IMR-90 (cell line): ENCODE measurements at regions not wholly inside any gene's neighbourhood (a gene's known extent, or its start where the extent isn't known, plus 50 kb on each side); places are given as distances from the start of the nearest gene placed in this dataset.
A peak's percentile ranks its signal among the peaks of the same experiment; 100 is the strongest.

ENCODE experiments used
- ATAC-seq: fragments of 200-7000 bp; cut with Tn5 transposase; 2 replicates; pipeline ENCODE4 v1.9.1; 2020; ENCODE audit warnings: low read depth, mild to moderate bottlenecking, moderate library complexity
- BruUV-seq: library from RNA; stranded (reverse); fragments of 400-500 nt; replicated peaks from 2 replicates; lab custom pipeline; 2021; lab: Mats Ljungman, UMichigan
- CTCF ChIA-PET: fragments of 300-600 bp; formaldehyde crosslinking; extraction: SDS; loops from one replicate; lab custom pipeline; 2021; ENCODE audit warnings: antibody characterized with exemption; lab: Yijun Ruan, JAX
- POLR2A ChIA-PET: fragments of 300-600 bp; sonication (Branson Sonifier 250); formaldehyde crosslinking; loops from one replicate; lab custom pipeline; 2022; ENCODE audit warnings: antibody characterized with exemption; ENCODE audit not compliant: unreplicated experiment; lab: Charles Lee
- DNase-seq: peaks from one replicate; pipeline ENCODE4 v3.0.0; 2013
- H2AFZ ChIP-seq: replicated peaks from 2 replicates; pipeline ENCODE3; 2013; ENCODE audit warnings: low read length, mild to moderate bottlenecking; ENCODE audit not compliant: poor library complexity
- H2AK5ac ChIP-seq: 2 replicates; pipeline ENCODE4 v1.6.1; 2013; ENCODE audit warnings: low read depth, low read length, inconsistent platforms
- H2AK9ac ChIP-seq: replicated peaks from 2 replicates; pipeline ENCODE3; 2013; ENCODE audit warnings: mild to moderate bottlenecking, low read depth, low read length, moderate library complexity; ENCODE audit not compliant: poor library complexity
- H2BK120ac ChIP-seq: 2 replicates; pipeline ENCODE4 v1.6.1; 2013; ENCODE audit warnings: low read depth, low read length, inconsistent platforms
- H2BK15ac ChIP-seq: 3 replicates; pipeline ENCODE4 v1.6.1; 2013; ENCODE audit warnings: low read depth, low read length, inconsistent platforms
- H2BK20ac ChIP-seq: 2 replicates; pipeline ENCODE4 v1.6.1; 2013; ENCODE audit warnings: low read depth, mild to moderate bottlenecking, inconsistent platforms, low read length, moderate library complexity
- H2BK5ac ChIP-seq: 2 replicates; pipeline ENCODE4 v1.6.1; 2013; ENCODE audit warnings: mild to moderate bottlenecking, low read depth, low read length, inconsistent platforms; ENCODE audit not compliant: poor library complexity, severe bottlenecking
- H3K14ac ChIP-seq: replicated peaks from 2 replicates; pipeline ENCODE4 v1.6.1; 2013; ENCODE audit warnings: low read depth, low read length, inconsistent platforms
- H3K18ac ChIP-seq: 2 replicates; pipeline ENCODE4 v1.6.1; 2013; ENCODE audit warnings: low read depth, low read length, control low read depth
- H3K23ac ChIP-seq: 2 replicates; pipeline ENCODE4 v1.6.1; 2013; ENCODE audit warnings: low read depth, low read length, inconsistent platforms
- H3K27ac ChIP-seq: 2 replicates; pipeline ENCODE4 v1.5.1; 2013; ENCODE audit warnings: mild to moderate bottlenecking, control low read depth, low read length; ENCODE audit not compliant: insufficient read depth
- H3K27me3 ChIP-seq: 2 replicates; pipeline ENCODE4 v1.6.1; 2013; ENCODE audit warnings: low read length; ENCODE audit not compliant: control insufficient read depth, insufficient read depth
- H3K36me3 ChIP-seq: 2 replicates; pipeline ENCODE4 v1.6.1; 2013; ENCODE audit warnings: low read length, mixed read lengths; ENCODE audit not compliant: control insufficient read depth, insufficient read depth
- H3K4ac ChIP-seq: 2 replicates; pipeline ENCODE4 v1.6.1; 2013; ENCODE audit warnings: low read depth, low read length, inconsistent platforms
- H3K4me1 ChIP-seq: 2 replicates; pipeline ENCODE4 v1.6.1; 2013; ENCODE audit warnings: low read length, mixed read lengths; ENCODE audit not compliant: control insufficient read depth, insufficient read depth
- H3K4me2 ChIP-seq: 2 replicates; pipeline ENCODE4 v1.6.1; 2013; ENCODE audit warnings: low read depth, mild to moderate bottlenecking, control low read depth, low read length, moderate library complexity
- H3K4me3 ChIP-seq: 2 replicates; pipeline ENCODE4 v1.5.1; 2013; ENCODE audit warnings: low read depth, mild to moderate bottlenecking, control low read depth, low read length, moderate library complexity; ENCODE audit not compliant: insufficient read depth
- H3K56ac ChIP-seq: 2 replicates; pipeline ENCODE4 v1.6.1; 2013; ENCODE audit warnings: low read length, inconsistent platforms; ENCODE audit not compliant: insufficient read depth; ENCODE audit errors: extremely low read depth
- H3K79me1 ChIP-seq, 2 experiments: 2 replicates each; pipeline ENCODE4 v1.6.1; 2013; ENCODE audit warnings: low read length in 2 of 2, inconsistent platforms in 1 of 2, low read depth in 1 of 2
- H3K9ac ChIP-seq: 2 replicates; pipeline ENCODE4 v1.6.1; 2013; ENCODE audit warnings: low read depth, low read length, control low read depth
- H3K9me1 ChIP-seq: 2 replicates; pipeline ENCODE4 v1.6.1; 2013; ENCODE audit warnings: low read length, inconsistent platforms; ENCODE audit not compliant: insufficient read depth
- H3K9me3 ChIP-seq: 2 replicates; pipeline ENCODE4 v1.6.1; 2013; ENCODE audit warnings: low read length; ENCODE audit not compliant: control insufficient read depth, insufficient read depth
- H4K20me1 ChIP-seq: 2 replicates; pipeline ENCODE4 v1.6.1; 2013; ENCODE audit warnings: low read length, inconsistent platforms; ENCODE audit not compliant: insufficient read depth
- H4K5ac ChIP-seq: 2 replicates; pipeline ENCODE4 v1.6.1; 2013; ENCODE audit warnings: mild to moderate bottlenecking, low read depth, low read length, control low read depth
- H4K8ac ChIP-seq, 2 experiments: 2 replicates each; pipeline ENCODE4 v1.6.1; 2013; ENCODE audit warnings: low read depth in 2 of 2, low read length in 2 of 2, control low read depth in 1 of 2, inconsistent platforms in 1 of 2
- H4K91ac ChIP-seq: 2 replicates; pipeline ENCODE4 v1.6.1; 2013; ENCODE audit warnings: low read depth, low read length, inconsistent platforms; ENCODE audit not compliant: insufficient read depth
- CHD1 ChIP-seq: IDR thresholded peaks from 2 replicates; pipeline ENCODE4 v1.6.1; 2012; ENCODE audit warnings: low read depth, low read length, improper control_type of control experiment
- CTCF ChIP-seq: conservative IDR thresholded peaks from 2 replicates; pipeline ENCODE4 v1.5.1; 2012; ENCODE audit warnings: mild to moderate bottlenecking, low read depth, low read length, improper control_type of control experiment
- MAFK ChIP-seq: IDR thresholded peaks from 2 replicates; pipeline ENCODE4 v1.6.1; 2012; ENCODE audit warnings: low read depth, low read length, improper control_type of control experiment
- WGBS, 2 experiments: methylation state at CpG; one replicate each; pipeline versions ENCODE4 v1.1.5 to v1.1.7; 2013; ENCODE audit warnings: missing lambda C conversion rate in 2 of 2; ENCODE audit not compliant: insufficient read length in 1 of 2; ENCODE audit errors: extremely low coverage in 2 of 2; 5-methylcytosine and 5-hydroxymethylcytosine counted together
- dilution Hi-C: fragments of 300-500 bp; cut with HindIII; formaldehyde crosslinking; loops from one replicate; pipeline ENCODE4 v1.14.3; 2018; ENCODE audit warnings: low sequenced_read_pairs; ENCODE audit not compliant: unreplicated experiment
- in situ Hi-C: fragments of 300-500 bp; cut with MboI; formaldehyde crosslinking; loops from 3 replicates; pipeline ENCODE4 v1.14.3; 2019; ENCODE audit warnings: low sequenced_read_pairs, inconsistent platforms, mixed read lengths
- intact Hi-C: fragments of 100-400 bp; cut with micrococcal nuclease; formaldehyde crosslinking; loops from 2 replicates; pipeline ENCODE4 v1.10.0; 2022

GRCh38 chr1:199079994-199080393 is 441.2 kb downstream of the PTPRC start:
- intact Hi-C loops, result no loop called here

More at GRCh38 chr1:199079994-199080393, 441.2 kb downstream of the PTPRC start:
- no peak overlapping the region for H3K4me3 ChIP-seq
- CTCF ChIA-PET, result interaction anchor here (0.6 kb wide), 1 partner anchor 204 kb away, joined by 6 read pairs; no protein-coding TSS in a partner anchor
- no peak overlapping the region for H2BK5ac ChIP-seq
- no peak overlapping the region for H4K91ac ChIP-seq
- in situ Hi-C loops (no loop called here), dilution Hi-C loops (no loop called here)
- DNase-seq (no peak), ATAC-seq (no peak)
- no peak overlapping the region for H3K14ac ChIP-seq
- no peaks in the 10 kb centered on the region for H4K20me1 ChIP-seq
- H3K79me1 ChIP-seq, result 0 out of 4 replicates have a peak, but pooled peaks cover 0 to 3% of the 10 kb centered on the region in 2 experiments
- H3K56ac ChIP-seq, result no peak overlapping the region
- H2AK9ac ChIP-seq, result no peak overlapping the region
- H3K4ac ChIP-seq, result no peak overlapping the region
- H3K4me1 ChIP-seq, result peaks cover 3% of the 10 kb centered on the region
- H3K9me3 ChIP-seq, result no peaks in the 10 kb centered on the region
- H3K23ac ChIP-seq, result no peak overlapping the region
- no peak overlapping the region for H4K8ac ChIP-seq
- no peak overlapping the region for H2BK120ac ChIP-seq
- POLR2A ChIA-PET, result no interaction called here
- no peak overlapping the region for H4K5ac ChIP-seq
- no TSS peak for BruUV-seq
- no peak overlapping the region for H3K9ac ChIP-seq
- no peaks in the 10 kb centered on the region for H3K27me3 ChIP-seq
- no CpG with 5 or more reads among the region's 1 CpG for WGBS, 2 experiments
- no peak overlapping the region for H2AK5ac ChIP-seq
- H3K27ac ChIP-seq, result no peak overlapping the region
- H3K36me3 ChIP-seq, result no peaks in the 10 kb centered on the region
- H2BK15ac ChIP-seq, result no peak overlapping the region
- no peak overlapping the region for H2AFZ ChIP-seq
- peaks cover 4% of the 10 kb centered on the region for H3K9me1 ChIP-seq
- H3K18ac ChIP-seq, result no peak overlapping the region
- no peak overlapping the region for H3K4me2 ChIP-seq
- H2BK20ac ChIP-seq, result no peak overlapping the region
- TF ChIP-seq CTCF (no peak), MAFK (peak; percentile 46), CHD1 (no peak)
